ENCODE measurements at regions not wholly inside any gene's neighbourhood (a gene's known extent, or its start where the extent isn't known, plus 50 kb on each side); places are given as distances from the start of the nearest gene placed in this dataset.
"Not testable (repeated sequence)": the region's sequence is repeated elsewhere in the genome, so short reads cannot be mapped to it uniquely, and the experiment has no call there.

DNA sequence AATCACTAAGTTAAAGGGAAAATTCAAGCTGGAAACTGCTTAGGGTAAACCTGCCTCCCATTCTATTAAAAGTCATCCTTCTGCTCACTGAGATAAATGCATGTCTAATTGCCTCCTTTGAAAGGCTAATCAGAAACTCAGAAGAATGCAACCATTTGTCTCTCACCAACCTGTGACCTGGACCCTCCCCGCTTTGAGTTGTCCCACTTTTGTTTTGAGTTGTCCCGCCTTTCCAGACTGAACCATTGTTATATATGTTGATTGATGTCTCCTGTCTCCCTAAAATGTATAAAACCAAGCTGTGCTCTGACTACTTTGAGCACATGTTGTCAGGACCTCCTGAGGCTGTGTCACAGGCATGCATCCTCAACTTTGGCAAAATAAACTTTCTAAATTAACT, 378.4 kb downstream of the KIF20B start:
- FAIRE-seq (no peak), DNase-seq (ENCODE audit: low read depth) (no peak)
- Mint-ChIP-seq H3K4me1 (ENCODE audit: low read depth, unreplicated experiment) (no peaks in the 10 kb centered on the region), H3K4me3 (ENCODE audit: unreplicated experiment) (no peak overlapping the region), H3K36me3 (ENCODE audit: low read depth, unreplicated experiment) (no peaks in the 10 kb centered on the region), H3K27me3 (ENCODE audit: low read depth, unreplicated experiment) (no peaks in the 10 kb centered on the region), H3K27ac (ENCODE audit: unreplicated experiment) (no peak overlapping the region), H3K9me3 (ENCODE audit: unreplicated experiment) (peaks cover 5% of the 10 kb centered on the region)
- TF ChIP-seq, protein P1, sequence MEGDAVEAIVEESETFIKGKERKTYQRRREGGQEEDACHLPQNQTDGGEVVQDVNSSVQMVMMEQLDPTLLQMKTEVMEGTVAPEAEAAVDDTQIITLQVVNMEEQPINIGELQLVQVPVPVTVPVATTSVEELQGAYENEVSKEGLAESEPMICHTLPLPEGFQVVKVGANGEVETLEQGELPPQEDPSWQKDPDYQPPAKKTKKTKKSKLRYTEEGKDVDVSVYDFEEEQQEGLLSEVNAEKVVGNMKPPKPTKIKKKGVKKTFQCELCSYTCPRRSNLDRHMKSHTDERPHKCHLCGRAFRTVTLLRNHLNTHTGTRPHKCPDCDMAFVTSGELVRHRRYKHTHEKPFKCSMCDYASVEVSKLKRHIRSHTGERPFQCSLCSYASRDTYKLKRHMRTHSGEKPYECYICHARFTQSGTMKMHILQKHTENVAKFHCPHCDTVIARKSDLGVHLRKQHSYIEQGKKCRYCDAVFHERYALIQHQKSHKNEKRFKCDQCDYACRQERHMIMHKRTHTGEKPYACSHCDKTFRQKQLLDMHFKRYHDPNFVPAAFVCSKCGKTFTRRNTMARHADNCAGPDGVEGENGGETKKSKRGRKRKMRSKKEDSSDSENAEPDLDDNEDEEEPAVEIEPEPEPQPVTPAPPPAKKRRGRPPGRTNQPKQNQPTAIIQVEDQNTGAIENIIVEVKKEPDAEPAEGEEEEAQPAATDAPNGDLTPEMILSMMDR (IDR thresholded peaks at IDR 0.05; ENCODE audit: insufficient read depth, low read depth, low read length), result no peak
- no peak for TF ChIP-seq EZH2 (IDR thresholded peaks at IDR 0.05; ENCODE audit: insufficient read depth, low read length)
- Histone ChIP-seq H3K4me3 (ENCODE audit: insufficient read depth, low read depth, low read length) (no peak overlapping the region), H3K9ac (ENCODE audit: low read length) (no peak overlapping the region), H3K4me1 (ENCODE audit: insufficient read depth, low read length) (no peaks in the 10 kb centered on the region), H4K20me1 (ENCODE audit: insufficient read depth, low read length) (no peaks in the 10 kb centered on the region), H3K4me2 (ENCODE audit: low read length) (no peak overlapping the region), H3K79me2 (ENCODE audit: insufficient read depth, low read length) (no peaks in the 10 kb centered on the region), H3K36me3 (ENCODE audit: insufficient read depth, low read length) (no peaks in the 10 kb centered on the region), H3K27me3 (ENCODE audit: insufficient read depth, low read length) (no peaks in the 10 kb centered on the region), H2AFZ (ENCODE audit: low read depth, low read length) (no peak overlapping the region), H3K9me3 (ENCODE audit: insufficient read depth, low read depth, low read length) (no peaks in the 10 kb centered on the region), H3K27ac (ENCODE audit: low read depth, low read length) (no peak overlapping the region)

DNA sequence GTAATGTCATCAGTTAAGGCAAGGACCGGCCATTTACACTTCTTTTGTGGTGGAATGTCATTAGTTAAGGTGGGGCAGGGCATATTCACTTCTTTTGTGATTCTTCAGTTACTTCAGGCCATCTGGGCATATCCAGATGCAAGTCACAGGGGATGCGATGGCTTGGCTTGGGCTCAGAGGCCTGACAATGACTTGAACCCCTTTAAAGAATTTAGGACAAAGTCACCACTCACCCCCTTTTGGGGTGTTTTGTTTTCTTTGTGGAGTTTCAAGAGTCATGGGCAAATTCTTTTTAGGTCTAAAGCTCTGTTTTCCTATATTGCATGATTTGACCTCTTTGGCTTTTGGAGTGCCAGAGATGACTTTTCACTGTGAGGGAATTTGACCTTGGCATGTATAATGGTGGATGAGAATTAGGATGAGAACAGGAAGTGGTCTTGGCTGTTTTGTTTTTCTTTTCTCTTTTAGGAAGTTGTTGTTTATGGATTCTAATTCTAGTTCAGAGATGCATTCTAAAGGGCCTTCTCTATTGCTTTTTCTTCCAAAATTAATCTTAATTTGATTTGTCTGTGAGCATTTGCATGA, 385.3 kb downstream of the KIF20B start:
- H3K4me1 ChIP-seq (ENCODE audit: insufficient read depth, low read length); H3K27ac ChIP-seq (ENCODE audit: low read depth, low read length); H3K79me2 ChIP-seq (ENCODE audit: insufficient read depth, low read length); H3K4me3 ChIP-seq (ENCODE audit: insufficient read depth, low read depth, low read length); DNase-seq (ENCODE audit: low read depth); H3K27ac Mint-ChIP-seq (ENCODE audit: unreplicated experiment); H3K9me3 Mint-ChIP-seq (ENCODE audit: unreplicated experiment); H3K4me1 Mint-ChIP-seq (ENCODE audit: low read depth, unreplicated experiment); H3K27me3 Mint-ChIP-seq (ENCODE audit: low read depth, unreplicated experiment); H3K9me3 ChIP-seq (ENCODE audit: insufficient read depth, low read depth, low read length); H3K36me3 ChIP-seq (ENCODE audit: insufficient read depth, low read length); H3K27me3 ChIP-seq (ENCODE audit: insufficient read depth, low read length); H4K20me1 ChIP-seq (ENCODE audit: insufficient read depth, low read length); FAIRE-seq; H3K4me3 Mint-ChIP-seq (ENCODE audit: unreplicated experiment); H3K9ac ChIP-seq (ENCODE audit: low read length); H3K36me3 Mint-ChIP-seq (ENCODE audit: low read depth, unreplicated experiment); H2AFZ ChIP-seq (ENCODE audit: low read depth, low read length): not testable (repeated sequence)
- H3K4me2 ChIP-seq (ENCODE audit: low read length), result peak overlapping the region; percentile 28

DNA sequence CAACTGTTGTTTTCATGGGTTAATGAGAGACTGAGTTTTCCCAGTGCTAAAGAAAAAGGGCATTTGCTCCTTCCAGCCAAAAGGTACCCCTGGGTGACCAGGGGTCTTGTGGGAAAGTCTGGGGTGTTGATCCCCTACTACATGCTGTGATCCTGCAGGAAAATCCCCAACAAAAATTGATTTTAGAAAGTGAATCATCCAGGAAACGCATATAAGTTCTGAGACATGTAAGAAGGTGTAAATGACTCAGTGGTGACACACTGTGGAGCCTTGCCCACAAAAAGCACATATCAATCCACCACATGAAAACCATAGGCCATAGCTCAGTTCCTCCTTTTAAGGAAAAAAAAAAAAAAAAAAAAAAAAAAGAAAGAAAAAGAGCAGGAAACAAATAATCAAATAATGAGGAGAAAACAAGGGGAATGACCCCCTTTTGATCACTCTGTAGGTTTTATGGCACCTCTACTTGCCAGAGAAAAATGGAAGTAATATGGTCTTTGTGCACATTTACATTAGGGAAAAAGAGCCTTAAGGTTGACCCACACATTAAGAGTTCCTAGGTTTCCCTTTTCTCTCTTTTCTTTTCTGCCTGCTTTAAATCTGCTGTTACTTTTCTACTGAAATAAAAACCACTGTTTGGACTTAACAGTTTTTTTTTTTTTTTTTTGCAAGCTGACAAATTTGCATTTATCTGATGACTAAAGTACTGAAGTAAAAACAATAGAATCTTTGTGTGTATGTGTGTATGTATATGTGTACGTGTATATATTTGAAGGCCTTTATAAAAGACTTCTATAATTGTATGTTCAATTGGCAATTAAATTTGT, 386.0 kb downstream of the KIF20B start:
- Mint-ChIP-seq H3K27ac (ENCODE audit: unreplicated experiment) (no peak overlapping the region), H3K4me1 (ENCODE audit: low read depth, unreplicated experiment) (peaks cover 3% of the 10 kb centered on the region), H3K36me3 (ENCODE audit: low read depth, unreplicated experiment) (peaks cover 4% of the 10 kb centered on the region), H3K9me3 (ENCODE audit: unreplicated experiment) (peaks cover 3% of the 10 kb centered on the region), H3K4me3 (ENCODE audit: unreplicated experiment) (no peak overlapping the region), H3K27me3 (ENCODE audit: low read depth, unreplicated experiment) (peaks cover 3% of the 10 kb centered on the region)
- TF ChIP-seq, protein P1 (IDR thresholded peaks at IDR 0.05; ENCODE audit: insufficient read depth, low read depth, low read length), result no peak
- no peak for TF ChIP-seq EZH2 (IDR thresholded peaks at IDR 0.05; ENCODE audit: insufficient read depth, low read length)
- Histone ChIP-seq H4K20me1 (ENCODE audit: insufficient read depth, low read length) (no peaks in the 10 kb centered on the region), H3K4me3 (ENCODE audit: insufficient read depth, low read depth, low read length) (no peak overlapping the region), H3K4me1 (ENCODE audit: insufficient read depth, low read length) (peaks cover 2% of the 10 kb centered on the region), H3K9ac (ENCODE audit: low read length) (no peak overlapping the region), H3K9me3 (ENCODE audit: insufficient read depth, low read depth, low read length) (no peaks in the 10 kb centered on the region), H2AFZ (ENCODE audit: low read depth, low read length) (no peak overlapping the region), H3K4me2 (ENCODE audit: low read length) (peak overlapping the region; percentile 28), H3K79me2 (ENCODE audit: insufficient read depth, low read length) (no peaks in the 10 kb centered on the region), H3K27ac (ENCODE audit: low read depth, low read length) (no peak overlapping the region), H3K36me3 (ENCODE audit: insufficient read depth, low read length) (no peaks in the 10 kb centered on the region), H3K27me3 (ENCODE audit: insufficient read depth, low read length) (no peaks in the 10 kb centered on the region)
- DNase-seq (ENCODE audit: low read depth), result peak; percentile 74
- no peak for FAIRE-seq
